AG09319 (cell line): ENCODE measurements at regions not wholly inside any gene's neighbourhood (a gene's known extent, or its start where the extent isn't known, plus 50 kb on each side); places are given as distances from the start of the nearest gene placed in this dataset.
"Not testable (repeated sequence)": the region's sequence is repeated elsewhere in the genome, so short reads cannot be mapped to it uniquely, and the experiment has no call there.

Experiments used
- DNase-seq: peaks from one replicate; pipeline ENCODE4 v3.0.0-alpha.2; 2010; ENCODE audit warnings: low read depth; ENCODE audit errors: extremely low read depth
- TF ChIP-seq, protein P1 (sequence below): IDR thresholded peaks from 2 replicates; pipeline ENCODE4 v1.5.1; 2011; ENCODE audit warnings: low read depth, mild to moderate bottlenecking, inconsistent platforms, low read length, moderate library complexity

- TF ChIP-seq, protein P1, sequence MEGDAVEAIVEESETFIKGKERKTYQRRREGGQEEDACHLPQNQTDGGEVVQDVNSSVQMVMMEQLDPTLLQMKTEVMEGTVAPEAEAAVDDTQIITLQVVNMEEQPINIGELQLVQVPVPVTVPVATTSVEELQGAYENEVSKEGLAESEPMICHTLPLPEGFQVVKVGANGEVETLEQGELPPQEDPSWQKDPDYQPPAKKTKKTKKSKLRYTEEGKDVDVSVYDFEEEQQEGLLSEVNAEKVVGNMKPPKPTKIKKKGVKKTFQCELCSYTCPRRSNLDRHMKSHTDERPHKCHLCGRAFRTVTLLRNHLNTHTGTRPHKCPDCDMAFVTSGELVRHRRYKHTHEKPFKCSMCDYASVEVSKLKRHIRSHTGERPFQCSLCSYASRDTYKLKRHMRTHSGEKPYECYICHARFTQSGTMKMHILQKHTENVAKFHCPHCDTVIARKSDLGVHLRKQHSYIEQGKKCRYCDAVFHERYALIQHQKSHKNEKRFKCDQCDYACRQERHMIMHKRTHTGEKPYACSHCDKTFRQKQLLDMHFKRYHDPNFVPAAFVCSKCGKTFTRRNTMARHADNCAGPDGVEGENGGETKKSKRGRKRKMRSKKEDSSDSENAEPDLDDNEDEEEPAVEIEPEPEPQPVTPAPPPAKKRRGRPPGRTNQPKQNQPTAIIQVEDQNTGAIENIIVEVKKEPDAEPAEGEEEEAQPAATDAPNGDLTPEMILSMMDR, result no peak
- no peak for DNase-seq
Measured at GRCh38 chr6:140533526-140533925, 1159.1 kb upstream of the CITED2 start.

- TF ChIP-seq, protein P1, result no peak
- DNase-seq, result no peak
Measured at GRCh38 chr6:140504776-140505175, 1130.3 kb upstream of the CITED2 start.

GRCh38 chr6:140500849-140501248 lies 1126.4 kb upstream of the CITED2 start:
- TF ChIP-seq, protein P1, result no peak
- no peak for DNase-seq

GRCh38 chr6:140499607-140500006 lies 1125.2 kb upstream of the CITED2 start:
- TF ChIP-seq, protein P1, result no peak
- no peak for DNase-seq

DNA sequence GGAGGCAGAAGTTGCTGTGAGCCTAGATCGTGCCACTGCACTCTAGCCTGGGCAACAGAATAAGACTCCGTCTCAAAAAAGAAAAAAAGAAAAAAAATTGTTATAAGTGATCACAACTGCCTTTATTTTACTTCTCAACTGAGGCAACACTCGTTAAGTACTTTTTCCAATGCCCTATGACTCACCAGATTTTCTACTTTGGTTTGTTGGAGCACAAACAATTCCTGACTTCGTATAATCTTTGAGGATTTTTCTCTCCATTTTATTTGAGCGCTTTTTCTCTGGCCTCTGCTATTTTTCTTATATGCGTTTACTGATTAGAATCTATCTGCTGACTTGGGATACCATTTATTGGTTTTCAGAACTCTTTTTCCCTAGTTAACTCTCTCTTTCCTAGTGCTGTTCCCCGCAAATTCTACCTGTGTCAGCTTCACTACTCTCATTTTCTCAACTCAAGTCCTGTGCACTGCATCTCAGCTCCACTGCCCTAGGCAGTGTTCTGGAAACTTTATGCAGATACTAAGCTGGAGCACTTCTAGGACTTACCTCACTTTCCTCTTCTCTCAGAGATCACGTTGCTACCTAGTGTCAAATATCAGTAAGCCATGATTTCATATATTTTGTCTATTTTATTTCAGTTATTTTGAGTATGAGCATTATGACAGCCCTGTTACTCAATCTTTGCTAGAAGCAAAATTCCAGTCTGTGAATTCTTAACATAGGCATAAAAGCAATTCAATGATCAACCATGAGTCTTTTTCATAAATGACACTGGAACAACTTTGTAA lies 1120.1 kb upstream of the CITED2 start:
- TF ChIP-seq, protein P1, result no peak
- DNase-seq, result no peak

DNA sequence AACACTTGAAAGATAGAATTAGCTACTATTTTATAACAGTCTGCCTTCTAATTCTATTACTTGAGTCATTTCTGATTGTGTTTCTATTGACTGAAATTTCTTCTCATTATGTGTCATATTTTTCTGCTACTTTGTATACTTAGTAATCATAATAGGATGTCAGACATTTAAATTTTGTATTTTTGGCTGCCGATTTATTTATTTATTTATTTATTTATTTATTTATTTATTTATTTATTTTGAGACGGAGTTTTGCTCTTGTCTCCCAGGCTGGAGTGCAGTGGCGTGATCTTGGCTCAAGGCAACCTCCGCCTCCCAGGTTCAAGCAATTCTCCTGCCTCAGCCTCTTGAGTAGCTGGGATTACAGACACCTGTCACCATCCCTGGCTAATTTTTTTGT lies 1119.0 kb upstream of the CITED2 start:
- not testable (repeated sequence) for DNase-seq

DNA sequence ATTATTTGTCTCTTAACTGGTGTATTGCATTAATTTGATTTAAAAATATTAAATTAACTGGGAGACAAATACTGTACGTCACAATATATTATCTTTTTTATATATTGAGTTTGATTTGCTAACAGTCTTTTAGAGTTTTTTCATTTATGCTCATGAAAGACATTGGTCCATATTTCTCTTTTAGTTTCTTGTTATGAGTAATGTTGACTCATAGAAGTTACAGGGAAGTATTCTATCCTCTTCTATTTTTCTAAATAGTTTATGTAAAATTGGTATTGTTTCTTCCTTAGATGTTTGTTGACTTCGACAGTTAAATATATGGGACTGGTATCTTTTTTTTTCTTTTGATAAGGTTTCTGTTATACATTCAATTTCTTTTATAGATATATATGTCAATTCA lies 1115.6 kb upstream of the CITED2 start:
- TF ChIP-seq, protein P1, result no peak
- DNase-seq, result no peak

DNA sequence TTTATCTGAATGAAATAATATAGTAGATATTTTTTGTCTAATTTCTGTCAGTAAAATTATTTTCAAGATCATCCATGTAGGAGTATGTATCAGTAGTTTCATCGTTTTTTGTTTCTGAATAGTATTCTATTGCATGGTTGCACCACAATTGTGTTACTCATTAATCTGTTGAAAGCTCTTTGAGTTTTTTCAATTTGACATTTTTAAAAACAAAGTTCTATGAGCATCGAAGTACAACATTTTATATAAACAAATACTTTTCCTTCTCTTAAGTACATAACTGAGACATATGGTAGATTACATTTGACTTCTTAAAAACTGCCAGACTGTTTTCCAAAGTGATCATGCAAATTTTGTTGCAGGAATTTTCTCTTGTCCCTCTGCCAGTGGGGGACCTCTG lies 1113.1 kb upstream of the CITED2 start:
- DNase-seq, result no peak
- TF ChIP-seq, protein P1, result no peak
